ENCODE measurements at regions not wholly inside any gene's neighbourhood (a gene's known extent, or its start where the extent isn't known, plus 50 kb on each side); places are given as distances from the start of the nearest gene placed in this dataset.
"Not testable (repeated sequence)": the region's sequence is repeated elsewhere in the genome, so short reads cannot be mapped to it uniquely, and the experiment has no call there.

DNA sequence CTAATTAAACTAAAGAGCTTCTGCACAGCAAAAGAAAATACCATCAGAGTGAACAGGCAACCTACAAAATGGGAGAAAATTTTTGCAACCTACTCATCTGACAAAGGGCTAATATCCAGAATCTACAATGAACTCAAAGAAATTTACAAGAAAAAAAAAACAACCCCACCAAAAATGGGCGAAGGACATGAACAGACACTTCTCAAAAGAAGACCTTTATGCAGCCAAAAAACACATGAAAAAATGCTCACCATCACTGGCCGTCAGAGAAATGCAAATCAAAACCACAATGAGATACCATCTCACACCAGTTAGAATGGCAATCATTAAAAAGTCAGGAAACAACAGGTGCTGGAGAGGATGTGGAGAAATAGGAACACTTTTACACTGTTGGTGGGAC is 100.7 kb downstream of the GPX5 start:
- not testable (repeated sequence) for TF ChIP-seq POLR2A, EP300, POLR2AphosphoS5 (IDR thresholded peaks at IDR 0.05)
- TF ChIP-seq, protein P1, sequence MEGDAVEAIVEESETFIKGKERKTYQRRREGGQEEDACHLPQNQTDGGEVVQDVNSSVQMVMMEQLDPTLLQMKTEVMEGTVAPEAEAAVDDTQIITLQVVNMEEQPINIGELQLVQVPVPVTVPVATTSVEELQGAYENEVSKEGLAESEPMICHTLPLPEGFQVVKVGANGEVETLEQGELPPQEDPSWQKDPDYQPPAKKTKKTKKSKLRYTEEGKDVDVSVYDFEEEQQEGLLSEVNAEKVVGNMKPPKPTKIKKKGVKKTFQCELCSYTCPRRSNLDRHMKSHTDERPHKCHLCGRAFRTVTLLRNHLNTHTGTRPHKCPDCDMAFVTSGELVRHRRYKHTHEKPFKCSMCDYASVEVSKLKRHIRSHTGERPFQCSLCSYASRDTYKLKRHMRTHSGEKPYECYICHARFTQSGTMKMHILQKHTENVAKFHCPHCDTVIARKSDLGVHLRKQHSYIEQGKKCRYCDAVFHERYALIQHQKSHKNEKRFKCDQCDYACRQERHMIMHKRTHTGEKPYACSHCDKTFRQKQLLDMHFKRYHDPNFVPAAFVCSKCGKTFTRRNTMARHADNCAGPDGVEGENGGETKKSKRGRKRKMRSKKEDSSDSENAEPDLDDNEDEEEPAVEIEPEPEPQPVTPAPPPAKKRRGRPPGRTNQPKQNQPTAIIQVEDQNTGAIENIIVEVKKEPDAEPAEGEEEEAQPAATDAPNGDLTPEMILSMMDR (IDR thresholded peaks at IDR 0.05): not testable (repeated sequence)

Measured in stomach (tissue), 4 donors.